SKM-1 (cell line): ENCODE measurements at regions not wholly inside any gene's neighbourhood (a gene's known extent, or its start where the extent isn't known, plus 50 kb on each side); places are given as distances from the start of the nearest gene placed in this dataset.

Experiments used
- DNase-seq: peaks from one replicate; lab custom pipeline; 2025; ENCODE audit not compliant: unreplicated experiment; lab: John Stamatoyannopoulos, UW

- no peak for DNase-seq
Measured at GRCh38 chr1:218863987-218864386, 309.7 kb upstream of the LYPLAL1 start.

DNA sequence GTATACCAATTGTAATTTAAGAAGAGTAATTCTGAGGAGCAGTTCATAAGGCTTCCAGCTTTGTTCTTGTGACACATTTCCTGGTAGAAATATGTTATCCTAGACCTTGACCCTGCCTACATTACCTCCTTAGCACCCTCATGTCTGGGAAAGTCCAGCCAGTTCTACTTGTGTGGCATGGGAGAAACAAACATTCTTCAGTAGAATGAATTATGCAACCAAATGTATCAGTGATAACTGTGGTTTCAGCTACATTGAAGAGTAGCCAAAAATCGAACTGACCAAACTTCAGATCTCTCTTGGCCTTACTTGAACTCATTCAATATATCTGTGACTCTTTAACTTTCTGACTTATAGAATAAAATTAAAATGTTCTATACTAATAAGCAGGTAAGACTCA, 308.1 kb upstream of the LYPLAL1 start:
- no peak for DNase-seq

DNA sequence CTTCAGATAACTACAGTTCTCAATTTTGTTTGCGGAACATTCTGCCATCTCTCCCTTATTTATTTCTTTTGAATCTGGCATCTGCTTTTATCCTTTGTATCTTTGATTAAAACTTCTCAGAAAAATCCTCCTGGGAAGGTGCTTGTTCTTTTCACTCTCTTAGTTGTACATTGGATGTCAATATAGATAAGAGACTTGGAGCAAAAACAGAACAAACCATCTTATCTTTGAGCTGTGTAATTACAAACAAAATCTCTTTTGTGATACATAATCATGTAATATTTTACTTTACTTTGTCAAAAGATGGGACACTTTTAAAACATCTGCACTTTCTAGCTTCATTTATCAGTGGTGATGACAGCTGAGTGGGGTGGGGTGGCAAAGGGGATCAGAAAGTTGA, 307.2 kb upstream of the LYPLAL1 start:
- no peak for DNase-seq

GRCh38 chr1:218867066-218867465, 306.6 kb upstream of the LYPLAL1 start:
- no peak for DNase-seq

DNA sequence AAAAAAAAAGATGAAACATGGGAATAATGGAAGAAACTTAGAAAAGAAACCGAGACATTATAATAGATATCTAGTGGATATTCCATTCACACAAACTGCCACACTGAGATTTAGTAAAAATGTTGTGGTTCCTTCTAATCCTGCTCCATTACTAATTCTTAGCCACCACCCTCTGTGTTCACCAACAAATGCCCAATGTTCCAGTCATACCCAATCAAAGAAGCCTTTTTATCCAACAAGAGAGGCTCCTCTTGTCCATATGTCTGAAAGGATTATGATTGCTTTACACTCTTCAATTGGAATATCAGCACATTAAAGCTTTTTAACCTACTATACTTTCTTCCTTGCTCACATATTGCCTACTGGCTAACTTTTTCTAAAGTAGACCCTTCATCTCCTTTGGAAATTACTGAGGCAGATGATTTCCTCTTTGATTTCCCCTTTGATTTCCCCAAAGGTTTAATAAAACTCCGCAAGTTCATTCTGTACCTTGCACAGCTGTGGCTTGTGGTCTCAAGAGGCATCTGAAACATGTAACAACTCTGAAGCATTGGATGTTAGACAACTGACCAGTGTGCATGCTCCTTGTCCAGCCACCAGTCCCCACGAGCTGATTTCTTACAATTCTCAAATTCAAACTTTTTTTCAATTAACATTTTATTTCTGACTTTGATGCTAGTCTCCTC, 305.6 kb upstream of the LYPLAL1 start:
- DNase-seq, result no peak

GRCh38 chr1:218869276-218869675, 304.4 kb upstream of the LYPLAL1 start:
- no peak for DNase-seq

DNA sequence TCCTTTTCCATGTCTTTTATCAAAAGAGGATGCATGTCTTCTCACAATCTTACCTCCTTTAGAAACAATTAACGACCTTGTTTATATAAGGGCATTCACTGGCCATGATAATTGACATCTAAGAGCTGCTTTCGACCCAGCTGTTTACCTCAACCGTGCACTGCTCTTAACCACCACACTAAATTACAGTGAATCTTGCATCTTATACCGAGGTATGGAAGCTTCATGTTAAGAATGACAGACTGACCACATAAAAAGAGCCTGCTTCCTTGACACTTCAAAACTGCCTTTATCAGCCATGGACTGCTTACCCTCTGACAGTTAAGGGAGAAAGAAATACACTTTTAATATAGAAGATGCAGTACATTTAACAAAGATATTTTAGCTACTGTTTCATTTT, 301.7 kb upstream of the LYPLAL1 start:
- DNase-seq, result no peak

- no peak for DNase-seq
Measured at GRCh38 chr1:218872928-218873327, 300.8 kb upstream of the LYPLAL1 start.

DNA sequence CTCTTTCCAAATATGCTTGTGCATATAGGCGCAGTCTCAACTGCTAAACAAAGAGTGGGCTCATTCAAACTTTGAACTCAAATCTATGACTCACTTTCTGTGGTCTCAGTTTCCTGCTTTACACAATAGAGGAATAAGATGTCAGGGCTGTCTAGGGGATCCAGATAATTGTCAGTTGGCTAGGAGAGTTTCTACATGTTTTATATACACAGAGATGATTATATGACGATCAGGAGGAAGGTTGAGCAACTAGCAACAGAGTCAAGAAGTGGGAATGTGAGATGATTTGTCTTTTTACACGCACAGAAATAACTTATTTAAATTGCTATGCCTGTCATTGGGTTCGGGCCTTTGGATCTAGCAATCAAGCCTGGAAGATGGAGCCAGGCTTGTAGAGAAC, 299.4 kb upstream of the LYPLAL1 start:
- DNase-seq, result peak; percentile 93

- DNase-seq, result no peak
Measured at GRCh38 chr1:218874801-218875400, 298.8 kb upstream of the LYPLAL1 start.

GRCh38 chr1:218878369-218878768, 295.3 kb upstream of the LYPLAL1 start:
- no peak for DNase-seq

DNA sequence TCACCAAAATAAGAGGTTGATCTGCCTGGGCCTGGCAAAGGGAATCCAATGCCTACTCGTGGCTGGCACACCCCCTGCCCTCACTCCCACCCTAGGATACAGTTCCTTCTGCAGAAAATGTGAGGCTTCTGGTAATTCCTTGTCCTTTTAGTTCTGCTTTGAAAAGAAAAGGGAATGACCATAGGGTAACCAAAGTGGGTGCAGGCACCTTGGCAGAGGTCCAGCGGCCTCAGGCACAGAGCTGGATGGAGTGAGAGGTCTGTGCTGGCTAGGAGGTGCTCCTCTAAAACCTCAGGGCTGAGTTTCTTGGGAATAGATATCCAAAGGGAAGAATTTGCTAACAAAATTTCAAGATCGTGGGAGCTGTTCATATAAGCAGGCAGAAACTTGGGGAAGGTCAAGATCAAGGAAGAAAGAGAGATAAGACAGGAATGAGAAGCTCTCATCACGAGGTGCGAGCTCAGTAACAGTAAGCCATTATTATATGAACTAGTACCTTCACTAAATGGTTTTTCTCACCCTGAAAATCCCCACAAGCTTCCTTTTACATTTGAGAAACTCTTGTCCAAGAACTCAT, 293.1 kb upstream of the LYPLAL1 start:
- no peak for DNase-seq

DNA sequence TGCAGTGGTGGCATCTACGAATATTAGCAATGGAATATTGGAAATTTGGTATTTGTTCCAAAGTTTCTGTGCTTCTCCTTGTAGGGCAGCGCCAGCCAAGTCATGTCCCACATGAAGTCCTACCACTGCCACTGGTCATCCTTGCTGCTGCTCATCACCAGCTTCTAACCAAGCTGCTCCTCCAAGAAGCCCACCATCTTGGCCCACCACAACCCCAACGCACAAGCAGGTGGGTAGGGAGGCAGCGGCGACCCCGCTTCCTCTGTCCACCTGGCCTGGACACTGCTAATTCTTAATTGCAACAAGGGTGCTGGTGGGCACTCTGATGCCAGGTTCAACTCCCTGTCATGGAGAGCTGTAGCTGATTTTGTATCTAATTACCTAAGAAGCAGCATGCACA, 291.2 kb upstream of the LYPLAL1 start:
- DNase-seq, result no peak

GRCh38 chr1:218886101-218886871, 287.4 kb upstream of the LYPLAL1 start:
- DNase-seq, result no peak

- no peak for DNase-seq
Measured at GRCh38 chr1:218887141-218887925, 286.3 kb upstream of the LYPLAL1 start.

DNA sequence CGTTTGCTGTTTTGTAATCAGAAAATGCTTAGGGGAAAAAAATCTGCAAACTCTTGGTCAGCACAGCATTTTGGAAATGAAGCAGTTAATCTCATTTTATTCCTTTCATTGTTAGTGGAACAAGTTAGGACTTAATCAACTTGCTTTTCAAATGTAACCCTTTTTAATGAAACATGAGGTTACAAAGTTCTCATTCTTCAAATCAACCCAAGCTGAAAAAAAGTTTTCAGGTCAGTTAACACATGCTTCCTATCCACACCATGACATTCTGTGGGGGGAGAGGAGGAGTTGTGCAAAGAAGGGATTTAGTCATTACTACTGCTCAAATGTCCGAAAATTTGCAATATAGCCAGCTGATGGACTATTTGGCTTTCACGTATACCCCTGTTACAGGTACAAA, 283.2 kb upstream of the LYPLAL1 start:
- DNase-seq, result no peak

DNA sequence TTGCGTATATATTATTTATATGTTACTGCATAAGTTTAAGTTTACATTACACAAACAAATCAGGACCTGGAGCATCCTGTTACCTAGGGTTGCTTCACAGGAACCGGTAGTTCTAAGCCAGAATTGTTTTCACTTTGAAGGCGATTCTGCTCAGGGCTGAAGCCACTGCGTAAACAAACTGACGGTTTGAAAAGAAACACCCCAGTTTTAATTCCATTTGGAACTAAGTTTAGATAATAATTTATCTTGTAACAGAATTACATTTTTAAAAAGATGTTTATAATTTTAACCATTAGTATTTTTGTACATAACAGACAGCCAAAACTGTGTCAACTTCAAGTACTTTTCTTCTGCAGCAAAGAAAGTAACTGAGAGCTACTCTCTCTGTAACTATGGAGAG, 282.1 kb upstream of the LYPLAL1 start:
- DNase-seq, result no peak

- DNase-seq, result no peak
Measured at GRCh38 chr1:218895064-218895587, 278.6 kb upstream of the LYPLAL1 start.

- no peak for DNase-seq
Measured at GRCh38 chr1:218896202-218896601, 277.5 kb upstream of the LYPLAL1 start.

- DNase-seq, result no peak
Measured at GRCh38 chr1:218898921-218899320, 274.8 kb upstream of the LYPLAL1 start.

DNA sequence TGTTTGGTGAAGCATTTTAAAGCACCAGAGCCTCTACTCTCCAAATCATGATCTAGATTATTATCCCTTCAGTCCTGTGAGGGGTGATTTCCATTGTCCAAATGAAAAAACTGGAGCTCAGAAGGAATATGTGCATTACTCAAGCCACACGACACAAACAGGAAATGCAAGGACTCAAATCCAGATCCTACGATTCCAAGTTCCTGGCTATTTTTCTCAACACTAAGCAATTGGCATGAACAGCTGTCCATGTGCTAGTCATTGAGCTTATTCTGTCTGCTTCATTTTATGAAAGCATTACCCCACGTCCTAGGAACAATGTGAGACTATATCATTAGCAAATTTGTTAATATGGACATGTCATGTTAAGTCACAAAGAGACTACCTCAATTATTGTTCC, 273.1 kb upstream of the LYPLAL1 start:
- no peak for DNase-seq
